Thoracic aorta (tissue), 2 donors: ENCODE measurements at regions not wholly inside any gene's neighbourhood (a gene's known extent, or its start where the extent isn't known, plus 50 kb on each side); places are given as distances from the start of the nearest gene placed in this dataset.

Source experiments
- ATAC-seq: fragments of 150-250 bp; one replicate; pipeline ENCODE4 v1.8.0; 2017; ENCODE audit warnings: low read depth; ENCODE audit not compliant: insufficient number of reproducible peaks, low FRiP score
- DNase-seq: peaks from one replicate; pipeline ENCODE4 v3.0.0-alpha.2; 2020; ENCODE audit warnings: low spot score
- H3K27ac ChIP-seq, 2 donors: fragments of 200-600 bp; sonication (generic); 1 replicate in 1 of 2; 2 replicates in 1 of 2; pipeline ENCODE4 v1.5.1; 2016; ENCODE audit warnings: mild to moderate bottlenecking in 2 of 2, moderate library complexity in 2 of 2
- H3K27me3 ChIP-seq: fragments of 200-600 bp; sonication (generic); replicated peaks from 2 replicates; pipeline ENCODE4 v1.6.0; 2016; ENCODE audit warnings: mild to moderate bottlenecking; ENCODE audit not compliant: insufficient read depth
- H3K36me3 ChIP-seq: fragments of 200-600 bp; sonication (generic); one replicate; pipeline ENCODE4 v1.5.1; 2016
- H3K4me1 ChIP-seq, 2 donors: fragments of 200-600 bp; sonication (generic); 1 replicate in 1 of 2; 2 replicates in 1 of 2; pipeline versions ENCODE4 v1.5.1 to v1.6.0; 2016; ENCODE audit warnings: low read depth in 2 of 2, mild to moderate bottlenecking in 1 of 2; ENCODE audit not compliant: control insufficient read depth in 1 of 2
- H3K4me3 ChIP-seq: fragments of 200-600 bp; sonication (generic); 2 replicates; pipeline ENCODE4 v1.5.1; 2016; ENCODE audit warnings: mild to moderate bottlenecking
- H3K9me3 ChIP-seq: fragments of 200-600 bp; sonication (generic); 2 replicates; pipeline ENCODE4 v1.5.1; 2016
- CTCF ChIP-seq: fragments of 200-600 bp; sonication (generic); IDR thresholded peaks from one replicate; pipeline ENCODE4 v1.5.1; 2019; ENCODE audit warnings: antibody characterized with exemption

- H3K27ac ChIP-seq, result no peak overlapping the region
- H3K9me3 ChIP-seq, result no peaks in the 10 kb centered on the region
- ATAC-seq (no peak), DNase-seq (no peak)
- TF ChIP-seq CTCF, result no peak
- no peaks in the 10 kb centered on the region for H3K36me3 ChIP-seq
- no peaks in the 10 kb centered on the region for H3K4me1 ChIP-seq
- no peaks in the 10 kb centered on the region for H3K27me3 ChIP-seq
- H3K4me3 ChIP-seq, result no peak overlapping the region
Measured at GRCh38 chr10:10096296-10096695, 921.4 kb upstream of the CELF2 start.

GRCh38 chr10:10096898-10097297 lies 920.8 kb upstream of the CELF2 start:
- H3K36me3 ChIP-seq, result no peaks in the 10 kb centered on the region
- no peak for TF ChIP-seq CTCF
- H3K4me3 ChIP-seq, result no peak overlapping the region
- no peak overlapping the region for H3K27ac ChIP-seq
- no peak for DNase-seq
- H3K4me1 ChIP-seq, result no peaks in the 10 kb centered on the region
- H3K9me3 ChIP-seq, result no peaks in the 10 kb centered on the region
- ATAC-seq, result no peak
- no peaks in the 10 kb centered on the region for H3K27me3 ChIP-seq

GRCh38 chr10:10101106-10101505 lies 916.6 kb upstream of the CELF2 start:
- H3K4me1 ChIP-seq, result no peaks in the 10 kb centered on the region
- no peaks in the 10 kb centered on the region for H3K36me3 ChIP-seq
- no peaks in the 10 kb centered on the region for H3K27me3 ChIP-seq
- H3K4me3 ChIP-seq, result no peak overlapping the region
- ATAC-seq (no peak), DNase-seq (no peak)
- no peak overlapping the region for H3K27ac ChIP-seq
- H3K9me3 ChIP-seq, result no peaks in the 10 kb centered on the region
- no peak for TF ChIP-seq CTCF

- Histone ChIP-seq H3K27me3 (no peaks in the 10 kb centered on the region), H3K27ac (no peak overlapping the region), H3K4me3 (no peak overlapping the region), H3K4me1 (no peaks in the 10 kb centered on the region), H3K9me3 (no peaks in the 10 kb centered on the region), H3K36me3 (no peaks in the 10 kb centered on the region)
- no peak for DNase-seq
- ATAC-seq, result no peak
- TF ChIP-seq CTCF, result no peak
Measured at GRCh38 chr10:10110844-10111490, 906.7 kb upstream of the CELF2 start.

- no peak for DNase-seq
- Histone ChIP-seq H3K9me3 (no peaks in the 10 kb centered on the region), H3K4me1 (no peaks in the 10 kb centered on the region), H3K27me3 (no peaks in the 10 kb centered on the region), H3K27ac (no peak overlapping the region), H3K4me3 (no peak overlapping the region), H3K36me3 (no peaks in the 10 kb centered on the region)
- no peak for ATAC-seq
- no peak for TF ChIP-seq CTCF
Measured at GRCh38 chr10:10118131-10118530, 899.5 kb upstream of the CELF2 start.
